Neutrophil (primary cell): ENCODE measurements at regions not wholly inside any gene's neighbourhood (a gene's known extent, or its start where the extent isn't known, plus 50 kb on each side); places are given as distances from the start of the nearest gene placed in this dataset.

ENCODE experiments used
- H3K27ac ChIP-seq: fragments of 200-600 bp; sonication (generic); 2 replicates; pipeline ENCODE4 v1.5.1; 2016; ENCODE audit warnings: mild to moderate bottlenecking, moderate library complexity
- H3K27me3 ChIP-seq: fragments of 200-600 bp; sonication (generic); 2 replicates; pipeline ENCODE4 v1.6.0; 2016; ENCODE audit warnings: mild to moderate bottlenecking
- H3K36me3 ChIP-seq: fragments of 200-600 bp; sonication (generic); 2 replicates; pipeline ENCODE4 v1.5.1; 2017
- H3K4me1 ChIP-seq, 2 experiments: fragments of 200-600 bp in 1 of 2; sonication (generic) in 1 of 2; 1 replicate in 1 of 2; 2 replicates in 1 of 2; pipeline versions ENCODE4 v1.5.1 to v1.6.1; 2013 to 2016; ENCODE audit warnings: low read depth in 1 of 2, low read length in 1 of 2, mild to moderate bottlenecking in 1 of 2, moderate library complexity in 1 of 2; ENCODE audit not compliant: control insufficient read depth in 1 of 2, insufficient read depth in 1 of 2
- H3K4me3 ChIP-seq, 2 experiments: fragments of 200-600 bp in 1 of 2; sonication (generic) in 1 of 2; 1 replicate in 1 of 2; 2 replicates in 1 of 2; pipeline ENCODE4 v1.5.1; 2013 to 2016; ENCODE audit warnings: low read depth in 1 of 2, low read length in 1 of 2, mild to moderate bottlenecking in 1 of 2, moderate library complexity in 1 of 2
- H3K9me3 ChIP-seq: fragments of 200-600 bp; sonication (generic); 2 replicates; pipeline ENCODE4 v1.5.1; 2016
- TF ChIP-seq, protein P1 (sequence below): fragments of 200-600 bp; sonication (generic); IDR thresholded peaks from 2 replicates; pipeline ENCODE4 v1.5.1; 2016; ENCODE audit warnings: antibody characterized with exemption

DNA sequence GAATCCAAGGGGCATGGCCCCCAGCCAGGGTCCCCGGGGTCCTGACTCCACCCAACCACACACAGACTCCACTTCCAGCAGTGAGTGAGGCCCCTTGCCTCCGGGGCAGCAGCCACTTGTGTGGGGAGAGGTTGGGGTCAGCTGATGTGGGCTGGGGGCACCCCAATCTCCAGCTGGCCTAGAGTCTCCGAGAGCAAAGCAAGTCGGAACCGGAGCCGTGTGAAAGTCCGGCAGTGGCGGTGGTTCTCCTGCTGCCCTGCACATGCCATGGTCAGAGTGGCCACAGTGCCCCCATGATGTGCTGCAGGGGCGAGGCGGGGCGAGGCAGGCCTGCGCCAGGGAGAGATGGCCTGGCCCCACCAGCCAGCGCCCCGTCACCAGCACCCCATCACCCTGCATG is 74.6 kb downstream of the PDGFA start:
- TF ChIP-seq, protein P1, sequence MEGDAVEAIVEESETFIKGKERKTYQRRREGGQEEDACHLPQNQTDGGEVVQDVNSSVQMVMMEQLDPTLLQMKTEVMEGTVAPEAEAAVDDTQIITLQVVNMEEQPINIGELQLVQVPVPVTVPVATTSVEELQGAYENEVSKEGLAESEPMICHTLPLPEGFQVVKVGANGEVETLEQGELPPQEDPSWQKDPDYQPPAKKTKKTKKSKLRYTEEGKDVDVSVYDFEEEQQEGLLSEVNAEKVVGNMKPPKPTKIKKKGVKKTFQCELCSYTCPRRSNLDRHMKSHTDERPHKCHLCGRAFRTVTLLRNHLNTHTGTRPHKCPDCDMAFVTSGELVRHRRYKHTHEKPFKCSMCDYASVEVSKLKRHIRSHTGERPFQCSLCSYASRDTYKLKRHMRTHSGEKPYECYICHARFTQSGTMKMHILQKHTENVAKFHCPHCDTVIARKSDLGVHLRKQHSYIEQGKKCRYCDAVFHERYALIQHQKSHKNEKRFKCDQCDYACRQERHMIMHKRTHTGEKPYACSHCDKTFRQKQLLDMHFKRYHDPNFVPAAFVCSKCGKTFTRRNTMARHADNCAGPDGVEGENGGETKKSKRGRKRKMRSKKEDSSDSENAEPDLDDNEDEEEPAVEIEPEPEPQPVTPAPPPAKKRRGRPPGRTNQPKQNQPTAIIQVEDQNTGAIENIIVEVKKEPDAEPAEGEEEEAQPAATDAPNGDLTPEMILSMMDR: no peak
- H3K4me1 ChIP-seq: no peaks in the 10 kb centered on the region

DNA sequence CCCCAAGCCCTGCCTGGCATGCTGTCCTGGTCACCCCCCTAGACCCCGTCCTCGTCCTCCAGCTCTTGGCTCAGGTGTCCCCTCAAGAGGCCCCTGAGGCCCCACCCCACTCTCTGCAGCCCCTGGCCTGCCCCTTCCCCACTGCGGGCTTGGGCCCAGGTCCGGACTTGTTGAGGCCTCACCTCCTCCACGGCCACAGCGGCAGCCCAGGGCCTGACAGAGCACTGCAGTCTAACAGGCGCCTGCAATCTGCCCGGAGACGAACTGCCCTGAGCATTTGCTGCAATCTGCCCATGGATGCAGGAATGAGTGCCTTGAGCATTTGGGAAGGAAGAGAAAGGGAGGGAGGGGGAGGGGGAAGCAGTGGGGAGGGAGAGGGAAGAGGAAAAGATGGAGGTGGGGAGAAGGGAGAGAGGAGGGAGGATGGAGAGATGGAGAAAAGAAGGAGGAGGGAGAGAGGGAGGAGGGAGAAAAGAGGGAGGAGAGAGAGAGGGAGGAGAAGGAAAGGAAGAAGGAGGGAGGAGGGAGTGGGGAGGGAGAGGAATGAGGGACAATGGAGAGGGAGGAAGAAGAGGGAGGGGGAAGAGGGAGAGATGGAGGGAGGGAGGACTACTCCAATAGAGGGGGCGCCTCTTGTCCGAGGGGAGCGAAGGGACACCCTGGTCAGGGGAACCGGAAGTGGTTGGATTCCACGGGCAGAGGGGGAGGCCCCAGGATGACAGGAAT is 73.9 kb downstream of the PDGFA start:
- TF ChIP-seq, protein P1: no peak
- H3K9me3 ChIP-seq: no peaks in the 10 kb centered on the region
- H3K4me3 ChIP-seq: no peak overlapping the region
- H3K4me1 ChIP-seq: no peaks in the 10 kb centered on the region
- H3K27me3 ChIP-seq: peaks cover 16% of the 10 kb centered on the region
- no peak overlapping the region for H3K27ac ChIP-seq
- H3K36me3 ChIP-seq: no peaks in the 10 kb centered on the region

More for the DNA sequence above, 74.6 kb downstream of the PDGFA start:
- Histone ChIP-seq H3K4me3 (no peak overlapping the region), H3K9me3 (no peaks in the 10 kb centered on the region), H3K27ac (no peak overlapping the region), H3K36me3 (no peaks in the 10 kb centered on the region), H3K27me3 (peaks cover 9% of the 10 kb centered on the region)

- TF ChIP-seq, protein P1: no peak
- Histone ChIP-seq H3K36me3 (no peaks in the 10 kb centered on the region), H3K9me3 (no peaks in the 10 kb centered on the region), H3K4me3 (no peak overlapping the region), H3K27ac (no peak overlapping the region), H3K4me1 (no peaks in the 10 kb centered on the region), H3K27me3 (peaks cover 23% of the 10 kb centered on the region)
These were observed 73.2 kb downstream of the PDGFA start for GRCh38 chr7:446289-446935.
